Heart left ventricle (tissue), 16 donors: ENCODE measurements at regions not wholly inside any gene's neighbourhood (a gene's known extent, or its start where the extent isn't known, plus 50 kb on each side); places are given as distances from the start of the nearest gene placed in this dataset.

Experiments
- ATAC-seq, 4 donors: fragments of 200-7000 bp; cut with Tn5 transposase; one replicate each; pipeline ENCODE4 v1.9.1; 2020 to 2022; ENCODE audit warnings: moderate library complexity in 4 of 4, mild to moderate bottlenecking in 3 of 4, moderate number of reproducible peaks in 1 of 4
- DNase-seq, 5 donors: peaks; one replicate each; pipeline ENCODE4 v3.0.0-alpha.2; 2020
- H3K27ac ChIP-seq, 12 donors: fragments of 200-600 bp; sonication (generic) in 4 of 12; one replicate each; pipeline versions ENCODE4 v1.5.0 to v1.8.0; 2016 to 2022; ENCODE audit warnings: mild to moderate bottlenecking in 2 of 12
- H3K27me3 ChIP-seq, 9 donors: fragments of 200-600 bp; sonication (generic) in 2 of 9; one replicate each; pipeline versions ENCODE4 v1.5.1 to v1.8.0; 2016 to 2022; ENCODE audit warnings: mild to moderate bottlenecking in 3 of 9
- H3K36me3 ChIP-seq, 9 donors: fragments of 200-600 bp; sonication (generic) in 2 of 9; one replicate each; pipeline versions ENCODE4 v1.5.0 to v1.8.0; 2018 to 2022; ENCODE audit warnings: mild to moderate bottlenecking in 2 of 9
- H3K4me1 ChIP-seq, 12 donors: fragments of 200-600 bp; sonication (generic) in 4 of 12; one replicate each; pipeline versions ENCODE4 v1.5.0 to v1.8.0; 2016 to 2022; ENCODE audit warnings: mild to moderate bottlenecking in 3 of 12
- H3K4me3 ChIP-seq, 12 donors: fragments of 200-600 bp; sonication (generic) in 4 of 12; one replicate each; pipeline versions ENCODE4 v1.5.0 to v1.8.0; 2017 to 2022; ENCODE audit warnings: mild to moderate bottlenecking in 9 of 12, moderate library complexity in 4 of 12
- H3K9me3 ChIP-seq, 12 donors: fragments of 200-600 bp; sonication (generic) in 4 of 12; one replicate each; pipeline versions ENCODE4 v1.5.0 to v1.8.0; 2016 to 2022; ENCODE audit warnings: mild to moderate bottlenecking in 1 of 12
- POLR2A ChIP-seq, 2 donors: fragments of 450-650 bp; IDR thresholded peaks; one replicate each; pipeline ENCODE4 v1.6.1; 2017; ENCODE audit warnings: antibody characterized with exemption in 2 of 2, mild to moderate bottlenecking in 2 of 2, moderate library complexity in 2 of 2
- WGBS, 4 donors: extraction: QIAGEN DNeasy Blood & Tissue Kit in 2 of 4; methylation state at CpG; one replicate each; pipeline versions ENCODE4 v1.1.5 to v1.1.7; 2013 to 2018; 5-methylcytosine and 5-hydroxymethylcytosine counted together
- intact Hi-C, 10 donors: fragments of 100-400 bp; cut with DNase I; formaldehyde crosslinking; loops; one replicate each; pipeline versions ENCODE4 v1.11.1 to v1.14.2; 2022
- TF ChIP-seq, protein P1 (sequence below), 12 donors: fragments of 200-600 bp; sonication (generic) in 4 of 12; IDR thresholded peaks; one replicate each; pipeline versions ENCODE4 v1.5.0 to v1.8.0; 2018 to 2022; ENCODE audit warnings: antibody characterized with exemption in 12 of 12, mild to moderate bottlenecking in 5 of 12
- donor health status: ischemic (EF 13 %, LVEDD 7.1; RV severe dilation, severe dysfunction).
- donor health status: healthy with polysubstance abuse.
- donor health status: DM: no; HTN: yes; CAD: no.
- donor health status: DM: no; HTN: no; CAD: no.
- donor health status: ischemic (EF 25% LVEDD 6.9; RV normal size, moderate dysfunction).
- donor health status: ischemic (EF 25% LVEDD 5.7; RV mildly dilated, moderate dysfunction).
- donor health status: healthy.
- donor health status: DM: yes; HTN: yes; CAD: no.
- donor health status: ischemic (EF 35%, LVEDD 5.7; RV mildly dilated, moderate dysfunction).
- donor health status: nonischemic (EF 11% LVEDD 7.7; RV severe dilation, severe dysfunction).
- donor health status: DM: yes; HTN: yes; CAD: no.
- donor health status: PGD.
- donor health status: ischemic (EF 29% LVEDD 5.4; RV normal size, mild dysfunction).
- donor health status: nonischemic (EF 23%, LVEDD 6.1; RV moderate dilation, normal function).

DNA sequence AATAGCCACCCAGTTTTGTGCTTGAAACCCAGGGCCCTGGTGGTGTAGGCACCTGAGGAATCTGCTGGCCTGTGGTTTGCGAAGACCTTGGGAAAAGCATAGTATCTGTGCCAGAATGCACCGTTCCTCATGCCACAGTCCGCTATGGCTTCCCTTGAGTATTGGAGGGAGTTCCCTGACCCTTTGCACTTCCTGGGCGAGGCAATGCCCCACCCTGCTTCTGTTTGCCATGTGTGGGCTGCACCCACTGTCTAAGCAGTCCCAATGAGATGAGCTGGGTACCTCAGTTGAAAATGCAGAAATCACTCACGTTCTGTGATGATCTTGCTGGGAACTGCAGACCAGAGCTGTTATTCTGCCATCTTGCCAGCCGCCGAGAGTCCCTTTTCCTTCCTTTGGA, 483.5 kb downstream of the AGTPBP1 start:
- H3K4me1 ChIP-seq: peaks cover 0 to 6% (median 0%) of the 10 kb centered on the region in 12 donors
- peaks cover 0 to 7% (median 0%) of the 10 kb centered on the region in 12 donors for H3K9me3 ChIP-seq
- no peak for DNase-seq
- intact Hi-C loops: loop anchor here in 9 of 10 donors (2.0 to 10.0 kb wide), 5 partner anchors 561 to 861 kb away; no protein-coding TSS in a partner anchor
- TF ChIP-seq, protein P1, sequence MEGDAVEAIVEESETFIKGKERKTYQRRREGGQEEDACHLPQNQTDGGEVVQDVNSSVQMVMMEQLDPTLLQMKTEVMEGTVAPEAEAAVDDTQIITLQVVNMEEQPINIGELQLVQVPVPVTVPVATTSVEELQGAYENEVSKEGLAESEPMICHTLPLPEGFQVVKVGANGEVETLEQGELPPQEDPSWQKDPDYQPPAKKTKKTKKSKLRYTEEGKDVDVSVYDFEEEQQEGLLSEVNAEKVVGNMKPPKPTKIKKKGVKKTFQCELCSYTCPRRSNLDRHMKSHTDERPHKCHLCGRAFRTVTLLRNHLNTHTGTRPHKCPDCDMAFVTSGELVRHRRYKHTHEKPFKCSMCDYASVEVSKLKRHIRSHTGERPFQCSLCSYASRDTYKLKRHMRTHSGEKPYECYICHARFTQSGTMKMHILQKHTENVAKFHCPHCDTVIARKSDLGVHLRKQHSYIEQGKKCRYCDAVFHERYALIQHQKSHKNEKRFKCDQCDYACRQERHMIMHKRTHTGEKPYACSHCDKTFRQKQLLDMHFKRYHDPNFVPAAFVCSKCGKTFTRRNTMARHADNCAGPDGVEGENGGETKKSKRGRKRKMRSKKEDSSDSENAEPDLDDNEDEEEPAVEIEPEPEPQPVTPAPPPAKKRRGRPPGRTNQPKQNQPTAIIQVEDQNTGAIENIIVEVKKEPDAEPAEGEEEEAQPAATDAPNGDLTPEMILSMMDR (IDR thresholded peaks at IDR 0.05): no peak
- no peak for TF ChIP-seq POLR2A (IDR thresholded peaks at IDR 0.05)
- no peak for ATAC-seq
- H3K27ac ChIP-seq: no peak overlapping the region
- H3K27me3 ChIP-seq: peaks cover 0 to 7% (median 0%) of the 10 kb centered on the region in 9 donors
- H3K36me3 ChIP-seq: no peaks in the 10 kb centered on the region
- 75 to 87% (median 81%) methylated on average over 4 to 7 of the region's 7 CpGs for WGBS, 4 donors
- no peak overlapping the region for H3K4me3 ChIP-seq

DNA sequence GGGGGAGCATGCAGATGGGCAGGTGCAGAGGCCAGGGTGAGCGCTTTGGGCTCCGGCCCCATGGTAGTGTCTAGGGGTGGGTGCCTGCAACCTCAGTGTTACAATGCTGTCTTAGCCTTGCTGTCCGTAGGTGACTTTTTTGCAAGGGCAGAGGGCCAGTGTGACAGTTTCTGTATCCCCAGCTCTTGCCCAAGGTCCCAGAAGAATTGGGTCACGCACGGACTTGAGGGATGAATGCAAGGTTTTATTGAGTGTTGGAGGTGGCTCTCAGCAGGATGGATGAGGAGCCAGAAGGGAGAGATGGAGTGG, 492.5 kb downstream of the AGTPBP1 start:
- intact Hi-C loops: loop anchor here in 1 of 10 donors (5.0 kb wide), 1 partner anchor 852 kb away; no protein-coding TSS in a partner anchor
- peaks cover 0 to 7% (median 0%) of the 10 kb centered on the region in 12 donors for H3K4me1 ChIP-seq
- H3K36me3 ChIP-seq: no peaks in the 10 kb centered on the region
- no peak overlapping the region for H3K4me3 ChIP-seq
- no peaks in the 10 kb centered on the region for H3K27me3 ChIP-seq
- no peak for ATAC-seq
- TF ChIP-seq, protein P1 (IDR thresholded peaks at IDR 0.05): no peak
- no peak for TF ChIP-seq POLR2A (IDR thresholded peaks at IDR 0.05)
- DNase-seq: no peak
- WGBS, 4 donors: 81 to 92% (median 90%) methylated on average over 5 of the region's 5 CpGs
- H3K9me3 ChIP-seq: peaks cover 0 to 5% (median 0%) of the 10 kb centered on the region in 12 donors
- H3K27ac ChIP-seq: no peak overlapping the region

DNA sequence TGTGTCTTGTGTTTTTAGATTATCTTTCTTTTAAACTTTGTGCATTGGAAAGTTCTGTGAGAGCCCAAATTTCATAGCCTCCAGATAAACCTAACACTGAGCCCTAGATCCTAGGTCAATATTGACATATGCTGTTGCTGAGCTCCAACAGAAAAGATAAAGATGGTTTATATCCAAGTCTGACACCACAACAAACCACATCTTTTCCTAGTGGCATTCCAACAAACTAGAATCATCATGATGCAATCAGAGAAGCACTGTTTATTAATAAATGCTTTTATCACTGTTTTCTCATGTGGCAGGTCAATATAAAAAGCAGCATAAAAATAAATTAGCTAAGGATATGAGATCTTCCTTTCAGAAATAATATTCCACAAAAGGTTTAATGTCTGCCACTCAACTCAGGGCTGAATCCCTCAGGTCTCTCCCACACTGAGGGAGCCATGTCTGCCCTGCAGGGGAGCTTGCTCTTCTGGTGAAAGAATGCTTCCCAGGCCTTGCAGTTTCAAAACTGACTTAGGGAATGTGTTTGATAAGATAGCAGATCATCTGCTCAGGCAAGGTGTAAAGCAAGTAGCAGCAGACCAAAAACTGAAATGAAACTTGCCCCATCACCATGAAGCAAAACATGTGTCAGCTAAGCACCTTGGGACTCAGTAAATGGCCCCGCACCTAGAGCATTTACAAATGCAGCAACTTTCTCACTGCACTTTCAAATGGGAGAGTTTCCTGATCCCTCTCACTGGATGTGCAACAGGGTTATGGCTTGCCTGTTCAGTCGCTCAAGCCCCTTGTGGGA, 493.0 kb downstream of the AGTPBP1 start:
- no peak overlapping the region for H3K4me3 ChIP-seq
- ATAC-seq (peak in 2 of 4 donors; percentile 32 to 44), DNase-seq (no peak)
- intact Hi-C loops: loop anchor here in 1 of 10 donors (5.0 kb wide), 1 partner anchor 851 kb away; no protein-coding TSS in a partner anchor
- no peaks in the 10 kb centered on the region for H3K36me3 ChIP-seq
- no peaks in the 10 kb centered on the region for H3K27me3 ChIP-seq
- H3K4me1 ChIP-seq: peaks cover 0 to 7% (median 0%) of the 10 kb centered on the region in 12 donors
- no peak overlapping the region for H3K27ac ChIP-seq
- H3K9me3 ChIP-seq: peaks cover 0 to 5% (median 0%) of the 10 kb centered on the region in 12 donors
- TF ChIP-seq, protein P1 (IDR thresholded peaks at IDR 0.05): no peak
- 84 to 95% (median 88%) methylated on average over 2 of the region's 2 CpGs for WGBS, 4 donors

DNA sequence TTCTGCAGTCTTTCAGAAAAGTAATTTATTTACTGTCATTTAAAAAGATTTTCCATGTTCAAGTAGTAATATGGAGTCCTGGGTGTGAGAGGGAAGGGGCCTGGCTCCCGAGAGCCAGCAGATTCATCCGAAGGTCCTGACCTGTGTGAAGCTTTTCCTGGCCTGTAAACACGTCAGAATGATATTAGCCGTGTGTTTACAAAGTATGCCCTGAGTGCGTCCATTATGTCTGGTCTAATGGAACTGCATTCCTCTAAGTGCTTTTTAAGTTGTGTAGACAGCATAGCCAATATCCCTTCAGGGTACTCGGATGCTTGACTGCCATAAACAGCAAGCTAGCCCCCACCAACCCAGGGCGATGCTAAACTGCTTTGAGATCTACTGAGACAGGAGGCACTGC, 495.2 kb downstream of the AGTPBP1 start:
- WGBS, 4 donors: 76 to 87% (median 83%) methylated on average over 7 of the region's 7 CpGs
- Histone ChIP-seq H3K27ac (no peak overlapping the region), H3K36me3 (no peaks in the 10 kb centered on the region), H3K27me3 (no peaks in the 10 kb centered on the region), H3K4me1 (peaks cover 0 to 7% (median 0%) of the 10 kb centered on the region in 12 donors), H3K4me3 (no peak overlapping the region), H3K9me3 (no peaks in the 10 kb centered on the region)
- ATAC-seq: no peak
- intact Hi-C loops: loop anchor here in 1 of 10 donors (5.0 kb wide), 1 partner anchor 849 kb away; no protein-coding TSS in a partner anchor
- TF ChIP-seq POLR2A (IDR thresholded peaks at IDR 0.05): no peak
- TF ChIP-seq, protein P1 (IDR thresholded peaks at IDR 0.05): no peak
- no peak for DNase-seq
